H1 (cell line): ENCODE measurements at regions not wholly inside any gene's neighbourhood (a gene's known extent, or its start where the extent isn't known, plus 50 kb on each side); places are given as distances from the start of the nearest gene placed in this dataset.

Experiments
- CTCF ChIA-PET: fragments of 300-600 bp; sonication (Branson Sonifier 250); formaldehyde crosslinking; loops from one replicate; lab custom pipeline; 2021; ENCODE audit not compliant: partially characterized antibody; lab: Charles Lee
- POLR2A ChIA-PET: fragments of 300-600 bp; sonication (Branson Sonifier 250); formaldehyde crosslinking; loops from one replicate; lab custom pipeline; 2021; ENCODE audit warnings: inconsistent platforms; ENCODE audit not compliant: partially characterized antibody; lab: Charles Lee
- DNase-seq, 2 experiments: peaks; one replicate each; pipeline versions ENCODE4 v3.0.0 to v3.0.0-alpha.2; 2010 to 2022; ENCODE audit warnings: low spot score in 2 of 2, low read depth in 1 of 2, mixed read lengths in 1 of 2
- FAIRE-seq: peaks from 2 replicates; lab custom pipeline; 2011; peaks lifted over from hg19 to GRCh38; lab: Jason Lieb, UNC
- H2AFZ ChIP-seq: 2 replicates; pipeline ENCODE4 v1.8.1; 2012; ENCODE audit warnings: low read length, inconsistent platforms
- H2AK5ac ChIP-seq: 2 replicates; pipeline ENCODE4 v1.6.1; 2013; ENCODE audit warnings: low read depth, low read length
- H2BK120ac ChIP-seq: replicated peaks from 2 replicates; pipeline ENCODE3; 2013; ENCODE audit warnings: low read depth, low read length, inconsistent platforms
- H2BK12ac ChIP-seq: 2 replicates; pipeline ENCODE4 v1.6.1; 2013; ENCODE audit warnings: low read depth, low read length
- H2BK15ac ChIP-seq: 2 replicates; pipeline ENCODE4 v1.6.1; 2013; ENCODE audit warnings: low read length
- H2BK20ac ChIP-seq: 2 replicates; pipeline ENCODE4 v1.6.1; 2013; ENCODE audit warnings: low read length
- H2BK5ac ChIP-seq: 2 replicates; pipeline ENCODE4 v1.6.1; 2013; ENCODE audit warnings: low read depth, low read length
- H3K14ac ChIP-seq: 2 replicates; pipeline ENCODE4 v1.6.1; 2013; ENCODE audit warnings: inconsistent platforms; ENCODE audit not compliant: insufficient read length
- H3K18ac ChIP-seq: 2 replicates; pipeline ENCODE4 v1.6.1; 2013; ENCODE audit warnings: low read length; ENCODE audit errors: extremely low read depth
- H3K23ac ChIP-seq: 2 replicates; pipeline ENCODE4 v1.6.1; 2013; ENCODE audit warnings: inconsistent platforms; ENCODE audit not compliant: insufficient read length
- H3K23me2 ChIP-seq: 2 replicates; pipeline ENCODE4 v1.6.1; 2013; ENCODE audit warnings: low read depth, low read length
- H3K27ac ChIP-seq: 2 replicates; pipeline ENCODE4 v1.6.1; 2011; ENCODE audit warnings: low read depth, low read length, inconsistent platforms
- H3K27me3 ChIP-seq, 4 experiments: replicated peaks in 1 of 4; 1 replicate in 1 of 4; 2 replicates in 3 of 4; pipeline versions ENCODE4 v1.6.1 to v1.8.1; 2011 to 2013; ENCODE audit warnings: low read length in 3 of 4, mild to moderate bottlenecking in 3 of 4, inconsistent platforms in 2 of 4, mixed read lengths in 2 of 4, moderate library complexity in 1 of 4; ENCODE audit not compliant: control insufficient read depth in 3 of 4, insufficient read depth in 3 of 4; ENCODE audit errors: extremely low read depth in 1 of 4
- H3K36me3 ChIP-seq, 4 experiments: 2 replicates each; pipeline versions ENCODE4 v1.6.1 to v1.8.1; 2011 to 2013; ENCODE audit warnings: mild to moderate bottlenecking in 4 of 4, low read length in 3 of 4, moderate library complexity in 2 of 4, control low read depth in 1 of 4, inconsistent platforms in 1 of 4; ENCODE audit not compliant: insufficient read depth in 4 of 4, control insufficient read depth in 2 of 4
- H3K4ac ChIP-seq: replicated peaks from 2 replicates; pipeline ENCODE3; 2013; ENCODE audit warnings: low read length, low read depth, mixed read lengths, inconsistent platforms; ENCODE audit not compliant: insufficient read length
- H3K4me1 ChIP-seq, 4 experiments: replicated peaks in 1 of 4; 1 replicate in 1 of 4; 2 replicates in 3 of 4; pipeline versions ENCODE4 v1.6.1 to v1.8.1; 2011 to 2013; ENCODE audit warnings: low read length in 3 of 4, inconsistent platforms in 2 of 4, mixed read lengths in 1 of 4; ENCODE audit not compliant: insufficient read depth in 4 of 4, control insufficient read depth in 3 of 4
- H3K4me2 ChIP-seq, 2 experiments: 2 replicates each; pipeline versions ENCODE4 v1.6.1 to v1.8.1; 2011 to 2013; ENCODE audit warnings: low read depth in 2 of 2, low read length in 2 of 2, control low read depth in 1 of 2, inconsistent platforms in 1 of 2, mild to moderate bottlenecking in 1 of 2; ENCODE audit not compliant: insufficient read depth in 1 of 2
- H3K4me3 ChIP-seq, 4 experiments: fragments of 200-600, 300-600 bp in 1 of 4; sonication (generic), shearing (Covaris generic), sonication (Bioruptor Twin) in 1 of 4; 2 replicates each; pipeline versions ENCODE4 v1.5.1 to v1.8.1; 2011 to 2016; ENCODE audit warnings: low read length in 4 of 4, low read depth in 3 of 4, control low read depth in 2 of 4, inconsistent platforms in 2 of 4, mild to moderate bottlenecking in 2 of 4, mixed read lengths in 1 of 4, moderate library complexity in 1 of 4; ENCODE audit not compliant: insufficient read depth in 2 of 4; ENCODE audit errors: extremely low read depth in 1 of 4
- H3K56ac ChIP-seq: replicated peaks from 2 replicates; pipeline ENCODE3; 2013; ENCODE audit warnings: low read depth, mild to moderate bottlenecking, mixed read lengths, low read length, inconsistent platforms; ENCODE audit not compliant: insufficient read length
- H3K79me1 ChIP-seq: 2 replicates; pipeline ENCODE4 v1.6.1; 2013; ENCODE audit warnings: low read depth, low read length, control low read depth
- H3K79me2 ChIP-seq, 2 experiments: 2 replicates each; pipeline versions ENCODE4 v1.6.1 to v1.8.1; 2012 to 2013; ENCODE audit warnings: low read length in 2 of 2, mild to moderate bottlenecking in 2 of 2, inconsistent platforms in 1 of 2; ENCODE audit not compliant: insufficient read depth in 2 of 2, control insufficient read depth in 1 of 2
- H3K9ac ChIP-seq, 4 experiments: replicated peaks in 1 of 4; 1 replicate in 1 of 4; 2 replicates in 3 of 4; pipeline versions ENCODE4 v1.6.1 to v1.8.1; 2011 to 2013; ENCODE audit warnings: low read depth in 3 of 4, low read length in 3 of 4, control low read depth in 2 of 4, mild to moderate bottlenecking in 2 of 4, moderate library complexity in 2 of 4, inconsistent platforms in 1 of 4; ENCODE audit errors: extremely low read depth in 1 of 4
- H3K9me3 ChIP-seq, 2 experiments: 2 replicates each; pipeline versions ENCODE4 v1.6.1 to v1.8.1; 2012 to 2013; ENCODE audit warnings: mild to moderate bottlenecking in 2 of 2, moderate library complexity in 2 of 2, control low read depth in 1 of 2, inconsistent platforms in 1 of 2, low read depth in 1 of 2, low read length in 1 of 2, mixed read lengths in 1 of 2; ENCODE audit not compliant: insufficient read depth in 2 of 2
- H4K20me1 ChIP-seq, 2 experiments: replicated peaks in 1 of 2; 2 replicates each; pipeline versions ENCODE3 to v1.8.1; 2011 to 2013; ENCODE audit warnings: inconsistent platforms in 2 of 2, low read length in 2 of 2, mild to moderate bottlenecking in 1 of 2; ENCODE audit not compliant: insufficient read depth in 2 of 2, control insufficient read depth in 1 of 2
- H4K5ac ChIP-seq: 2 replicates; pipeline ENCODE4 v1.6.1; 2013; ENCODE audit warnings: low read length, low read depth, mixed read lengths, inconsistent platforms; ENCODE audit not compliant: insufficient read length
- H4K8ac ChIP-seq: 2 replicates; pipeline ENCODE4 v1.8.0; 2013; ENCODE audit warnings: mild to moderate bottlenecking, moderate library complexity, low read length, inconsistent platforms; ENCODE audit not compliant: insufficient read depth; ENCODE audit errors: extremely low read depth
- H4K91ac ChIP-seq: replicated peaks from 2 replicates; pipeline ENCODE3; 2013; ENCODE audit warnings: low read length, mixed read lengths, inconsistent platforms; ENCODE audit not compliant: insufficient read length
- ATF3 ChIP-seq: IDR thresholded peaks from 2 replicates; pipeline ENCODE4 v1.6.1; 2011; ENCODE audit warnings: low read depth, mild to moderate bottlenecking, low read length; ENCODE audit not compliant: insufficient read depth
- CHD1 ChIP-seq: IDR thresholded peaks from 2 replicates; pipeline ENCODE4 v1.6.1; 2012; ENCODE audit warnings: low read depth, low read length, improper control_type of control experiment
- EGR1 ChIP-seq: IDR thresholded peaks from 2 replicates; pipeline ENCODE4 v1.6.1; 2011; ENCODE audit warnings: low read depth, low read length, borderline replicate concordance
- FOSL1 ChIP-seq: IDR thresholded peaks from 2 replicates; pipeline ENCODE4 v1.6.1; 2011; ENCODE audit warnings: mild to moderate bottlenecking, low read depth, low read length, moderate library complexity; ENCODE audit not compliant: insufficient read depth
- HDAC6 ChIP-seq: IDR thresholded peaks from one replicate; pipeline ENCODE4 v1.7.1; 2012; ENCODE audit warnings: low read depth, mild to moderate bottlenecking, inconsistent platforms, low read length, moderate library complexity
- JUND ChIP-seq: IDR thresholded peaks from 2 replicates; pipeline ENCODE4 v1.6.1; 2011; ENCODE audit warnings: mild to moderate bottlenecking, improper control_type of control experiment, low read length
- POLR2AphosphoS5 ChIP-seq: IDR thresholded peaks from 2 replicates; pipeline ENCODE4 v1.6.1; 2011; ENCODE audit warnings: low read depth, low read length
- POU5F1 ChIP-seq: IDR thresholded peaks from 2 replicates; pipeline ENCODE4 v1.6.1; 2011; ENCODE audit warnings: low read depth, mild to moderate bottlenecking, low read length, moderate library complexity
- RFX5 ChIP-seq: IDR thresholded peaks from 2 replicates; pipeline ENCODE4 v1.6.1; 2011; ENCODE audit warnings: low read depth, low read length, improper control_type of control experiment, borderline replicate concordance
- RXRA ChIP-seq: IDR thresholded peaks from 2 replicates; pipeline ENCODE4 v1.6.1; 2011; ENCODE audit warnings: low read depth, mild to moderate bottlenecking, low read length, moderate library complexity; ENCODE audit not compliant: insufficient read depth
- SP1 ChIP-seq: IDR thresholded peaks from 2 replicates; pipeline ENCODE4 v1.6.1; 2011; ENCODE audit warnings: low read depth, low read length
- SP4 ChIP-seq: IDR thresholded peaks from 2 replicates; pipeline ENCODE4 v1.6.1; 2012; ENCODE audit warnings: low read length, inconsistent platforms
- SUZ12 ChIP-seq: fragments of 200-600 bp; sonication (generic); IDR thresholded peaks from 2 replicates; pipeline ENCODE4 v1.6.1; 2012; ENCODE audit warnings: mild to moderate bottlenecking, inconsistent platforms, low read length, moderate library complexity, mixed read lengths
- WGBS, 2 experiments: shearing (Covaris generic) in 1 of 2; methylation state at CpG; one replicate each; pipeline versions ENCODE4 v1.1.6 to v1.1.7; 2013 to 2015; ENCODE audit warnings: low lambda C conversion rate in 2 of 2, mixed read lengths in 2 of 2, inconsistent platforms in 1 of 2, low coverage in 1 of 2, missing lambda C conversion rate in 1 of 2; ENCODE audit not compliant: insufficient replicate concordance in 2 of 2, insufficient coverage in 1 of 2, insufficient read length in 1 of 2; ENCODE audit errors: extremely low coverage in 1 of 2, missing lambda C conversion rate in 1 of 2; 5-methylcytosine and 5-hydroxymethylcytosine counted together

GRCh38 chr4:27701606-27702005 is 841.0 kb downstream of the STIM2 start:
- Histone ChIP-seq H2BK15ac (no peak overlapping the region), H3K4me2 (no peak overlapping the region), H3K14ac (no peak overlapping the region), H3K23me2 (no peaks in the 10 kb centered on the region), H3K9me3 (no peaks in the 10 kb centered on the region), H3K4ac (no peak overlapping the region), H3K27me3 (no peaks in the 10 kb centered on the region), H3K56ac (no peak overlapping the region), H3K79me2 (no peaks in the 10 kb centered on the region), H3K23ac (no peak overlapping the region), H2BK20ac (no peak overlapping the region), H4K5ac (no peak overlapping the region), H2AK5ac (no peak overlapping the region), H2BK5ac (no peak overlapping the region), H3K79me1 (no peaks in the 10 kb centered on the region), H4K8ac (no peak overlapping the region), H3K27ac (no peak overlapping the region), H2BK12ac (no peak overlapping the region), H3K9ac (no peak overlapping the region), H2AFZ (no peak overlapping the region), H3K4me1 (peaks cover 0 to 6% (median 4%) of the 10 kb centered on the region in 4 experiments; a peak in 4 of 7 replicates), H4K91ac (no peak overlapping the region), H2BK120ac (no peak overlapping the region), H3K18ac (no peak overlapping the region), H3K36me3 (no peaks in the 10 kb centered on the region), H3K4me3 (no peak overlapping the region), H4K20me1 (no peaks in the 10 kb centered on the region)
- CTCF ChIA-PET, result interaction anchor here (1.5 to 3.1 kb wide), 3 partner anchors 9 to 124 kb away, joined by 5 to 24 read pairs (median 8); no protein-coding TSS in a partner anchor
- POLR2A ChIA-PET, result no interaction called here
- WGBS, 2 experiments, result 92% methylated on average over 3 of the region's 3 CpGs; no CpG with 5 or more reads in 1 of the 2 experiments
- DNase-seq, result no peak
- FAIRE-seq, result no peak
- TF ChIP-seq SUZ12 (no peak), ATF3 (no peak), CHD1 (no peak), RXRA (no peak), EGR1 (no peak), JUND (no peak), SP1 (no peak), FOSL1 (no peak), SP4 (no peak), RFX5 (no peak), POU5F1 (no peak), HDAC6 (no peak), POLR2AphosphoS5 (no peak)
